Suprapubic skin (tissue), 4 donors: ENCODE measurements at regions not wholly inside any gene's neighbourhood (a gene's known extent, or its start where the extent isn't known, plus 50 kb on each side); places are given as distances from the start of the nearest gene placed in this dataset.

ENCODE experiments used
- CTCF ChIP-seq, 2 donors: fragments of 200-600 bp in 1 of 2; fragments of 450-650 bp in 1 of 2; sonication (generic) in 1 of 2; IDR thresholded peaks; one replicate each; pipeline ENCODE4 v1.5.1; 2016 to 2019; ENCODE audit warnings: antibody characterized with exemption in 2 of 2, mild to moderate bottlenecking in 1 of 2, moderate library complexity in 1 of 2
- POLR2A ChIP-seq, 2 donors: fragments of 450-650 bp; IDR thresholded peaks; one replicate each; pipeline ENCODE4 v1.6.1; 2017; ENCODE audit warnings: antibody characterized with exemption in 2 of 2, mild to moderate bottlenecking in 2 of 2, moderate library complexity in 2 of 2
- POLR2AphosphoS5 ChIP-seq, 3 donors: sonication (generic); formaldehyde crosslinking; IDR thresholded peaks; one replicate each; pipeline ENCODE4 v1.6.1; 2017; ENCODE audit warnings: antibody characterized with exemption in 3 of 3

DNA sequence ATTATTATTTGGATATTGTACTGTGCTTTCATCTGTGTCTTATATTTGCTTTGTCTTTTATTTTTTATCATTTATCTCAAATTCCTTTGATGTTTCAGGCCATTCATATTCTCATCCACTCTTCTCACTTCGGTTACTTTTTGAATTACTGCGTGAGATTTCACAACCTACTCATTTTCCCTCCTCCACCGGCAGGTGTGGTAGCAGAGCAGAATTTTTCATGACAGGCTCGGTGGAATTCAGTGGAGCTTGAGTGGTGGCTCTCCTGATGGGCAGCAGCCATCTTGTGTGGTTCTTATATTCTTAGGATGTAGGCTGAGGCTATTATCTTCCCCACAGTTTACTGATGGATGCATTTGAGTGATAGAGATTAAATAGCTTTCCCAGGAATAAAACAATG is 92.3 kb upstream of the IVNS1ABP start:
- TF ChIP-seq CTCF (IDR thresholded peaks at IDR 0.05): no peak
- no peak for TF ChIP-seq POLR2AphosphoS5 (IDR thresholded peaks at IDR 0.05)
- TF ChIP-seq POLR2A (IDR thresholded peaks at IDR 0.05): no peak
